ENCODE measurements at regions not wholly inside any gene's neighbourhood (a gene's known extent, or its start where the extent isn't known, plus 50 kb on each side); places are given as distances from the start of the nearest gene placed in this dataset.

DNA sequence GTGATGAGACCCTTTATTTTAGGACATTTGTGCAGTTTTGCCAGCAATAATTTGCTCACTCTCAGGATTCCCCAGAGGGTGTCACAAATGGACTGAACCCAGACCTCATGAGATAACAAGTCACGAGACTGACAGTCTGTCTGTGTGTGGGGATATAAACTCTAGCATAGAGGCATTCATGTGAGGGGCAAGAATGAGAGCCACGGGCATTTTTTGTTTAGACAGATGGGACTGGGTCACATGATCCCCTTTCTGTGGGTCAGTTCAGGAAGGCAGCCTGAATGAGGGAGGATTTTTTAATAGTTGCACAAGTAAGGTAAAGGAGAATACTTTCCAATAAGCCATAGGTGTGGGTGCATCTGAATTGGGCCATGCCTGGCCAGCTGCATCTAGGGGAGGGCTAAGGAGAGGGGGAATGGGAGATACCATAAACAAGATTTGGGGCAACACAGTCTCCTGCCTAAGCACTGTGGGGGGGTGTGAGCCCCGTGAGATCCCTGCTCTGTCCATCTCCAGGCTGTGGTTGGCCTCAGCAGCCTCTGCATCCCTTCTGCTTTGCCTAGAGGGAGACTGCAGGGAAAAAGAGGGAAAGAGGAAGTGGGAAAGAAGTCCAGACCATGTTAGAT, 66.6 kb downstream of the NAV1 start:
- DNase-seq: no peak
- Histone ChIP-seq H3K9me3 (no peaks in the 10 kb centered on the region), H3K4me3 (no peak overlapping the region), H3K27me3 (no peaks in the 10 kb centered on the region), H3K36me3 (no peaks in the 10 kb centered on the region), H3K27ac (no peak overlapping the region), H3K4me1 (no peaks in the 10 kb centered on the region)
- intact Hi-C loops (cut with DNase I; ENCODE audit: low total_unique reads): no loop called here
- no peak for TF ChIP-seq POLR2A (IDR thresholded peaks at IDR 0.05)
- no peak for TF ChIP-seq CTCF (IDR thresholded peaks at IDR 0.05)

- Histone ChIP-seq H3K4me3 (no peak overlapping the region), H3K9me3 (no peaks in the 10 kb centered on the region), H3K27ac (peak overlapping the region in 1 of 2 donors; percentile 50), H3K36me3 (no peaks in the 10 kb centered on the region), H3K4me1 (no peaks in the 10 kb centered on the region), H3K27me3 (no peaks in the 10 kb centered on the region)
- DNase-seq: no peak
- intact Hi-C loops (cut with DNase I; ENCODE audit: low total_unique reads): no loop called here
- TF ChIP-seq POLR2A (IDR thresholded peaks at IDR 0.05) (no peak), CTCF (IDR thresholded peaks at IDR 0.05) (no peak)
Observed at GRCh38 chr1:201606096-201606495, 67.2 kb downstream of the NAV1 start.

- Histone ChIP-seq H3K4me3 (no peak overlapping the region), H3K36me3 (no peaks in the 10 kb centered on the region), H3K27me3 (no peaks in the 10 kb centered on the region), H3K27ac (peak overlapping the region in 1 of 2 donors; percentile 50), H3K4me1 (no peaks in the 10 kb centered on the region), H3K9me3 (no peaks in the 10 kb centered on the region)
- TF ChIP-seq CTCF (IDR thresholded peaks at IDR 0.05) (no peak), POLR2A (IDR thresholded peaks at IDR 0.05) (no peak)
- peak; percentile 49 to 53 for DNase-seq
- intact Hi-C loops (cut with DNase I; ENCODE audit: low total_unique reads): no loop called here
Observed at GRCh38 chr1:201606623-201607022, 67.7 kb downstream of the NAV1 start.

DNA sequence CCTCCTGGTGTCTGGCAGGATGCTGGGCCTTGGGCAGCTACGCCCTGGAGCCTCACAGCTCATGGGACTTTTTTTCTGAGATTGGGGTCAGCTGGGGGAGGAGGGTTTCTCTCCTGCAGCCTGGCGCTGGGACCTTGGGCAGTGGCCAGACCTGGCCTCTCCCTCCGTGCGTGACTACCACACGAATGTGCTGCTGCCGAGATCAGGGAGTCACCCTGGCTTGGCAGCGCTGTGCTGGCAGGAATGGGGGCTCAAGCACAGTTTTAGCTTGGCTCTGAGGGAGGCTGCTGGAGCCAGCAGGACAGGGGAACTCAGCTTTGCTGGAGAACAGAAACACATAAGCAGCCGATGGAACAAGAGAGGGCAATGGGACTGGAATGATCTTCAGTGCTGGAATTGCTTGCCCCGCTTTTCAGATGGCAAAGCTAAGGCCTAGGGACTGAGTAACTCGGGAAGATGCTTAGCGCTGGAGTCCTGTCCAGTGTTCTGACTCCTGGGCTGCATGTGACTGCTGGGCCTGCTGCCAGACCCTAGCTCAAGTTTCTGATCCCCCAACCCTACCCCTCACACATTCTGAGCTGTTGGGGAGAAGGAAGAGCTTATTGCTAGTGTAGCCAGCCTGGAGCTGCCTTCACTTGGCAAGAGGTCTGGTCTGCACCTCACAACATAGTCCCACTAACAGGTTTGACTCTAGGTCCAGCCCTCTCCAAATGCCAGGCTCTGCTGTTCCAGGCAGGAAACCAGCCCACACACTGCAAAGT, 69.9 kb downstream of the NAV1 start:
- Histone ChIP-seq H3K4me3 (no peak overlapping the region), H3K9me3 (no peaks in the 10 kb centered on the region), H3K27ac (peak overlapping the region; percentile 30 to 38), H3K36me3 (no peaks in the 10 kb centered on the region), H3K4me1 (no peaks in the 10 kb centered on the region), H3K27me3 (no peaks in the 10 kb centered on the region)
- TF ChIP-seq CTCF (IDR thresholded peaks at IDR 0.05) (no peak), POLR2A (IDR thresholded peaks at IDR 0.05) (no peak)
- DNase-seq: peak in 1 of 2 donors; percentile 52
- intact Hi-C loops (cut with DNase I; ENCODE audit: low total_unique reads): no loop called here

GRCh38 chr1:201609661-201610318, 70.9 kb downstream of the NAV1 start:
- Histone ChIP-seq H3K4me3 (no peak overlapping the region), H3K9me3 (no peaks in the 10 kb centered on the region), H3K27ac (no peak overlapping the region), H3K4me1 (no peaks in the 10 kb centered on the region), H3K27me3 (no peaks in the 10 kb centered on the region), H3K36me3 (no peaks in the 10 kb centered on the region)
- DNase-seq: no peak
- TF ChIP-seq POLR2A (IDR thresholded peaks at IDR 0.05) (no peak), CTCF (IDR thresholded peaks at IDR 0.05) (no peak)
- intact Hi-C loops (cut with DNase I; ENCODE audit: low total_unique reads): no loop called here
